KMS-11 (cell line): ENCODE measurements at regions not wholly inside any gene's neighbourhood (a gene's known extent, or its start where the extent isn't known, plus 50 kb on each side); places are given as distances from the start of the nearest gene placed in this dataset.
"Not testable (repeated sequence)": the region's sequence is repeated elsewhere in the genome, so short reads cannot be mapped to it uniquely, and the experiment has no call there.

Source experiments
- H2AFZ ChIP-seq: fragments of 200-600 bp; sonication (generic); 2 replicates; pipeline ENCODE4 v1.6.1; 2016; ENCODE audit warnings: antibody characterized with exemption, mixed run types, low read depth
- H3K27ac ChIP-seq: fragments of 200-600 bp; sonication (generic); 2 replicates; pipeline ENCODE4 v1.6.1; 2016; ENCODE audit warnings: mild to moderate bottlenecking, mixed run types
- H3K27me3 ChIP-seq: fragments of 200-600 bp; sonication (generic); 2 replicates; pipeline ENCODE4 v1.6.1; 2017; ENCODE audit warnings: mild to moderate bottlenecking, low read depth, mixed run types, moderate library complexity; ENCODE audit not compliant: insufficient read depth
- H3K36me3 ChIP-seq: fragments of 200-600 bp; sonication (generic); 2 replicates; pipeline ENCODE4 v1.6.1; 2017; ENCODE audit warnings: mild to moderate bottlenecking, mixed run types; ENCODE audit not compliant: insufficient read depth
- H3K4me1 ChIP-seq: fragments of 200-600 bp; sonication (generic); 2 replicates; pipeline ENCODE4 v1.6.1; 2016; ENCODE audit warnings: mild to moderate bottlenecking, low read depth, mixed run types; ENCODE audit not compliant: poor library complexity, severe bottlenecking
- H3K4me2 ChIP-seq: fragments of 200-600 bp; sonication (generic); 2 replicates; pipeline ENCODE4 v1.7.0; 2016; ENCODE audit warnings: mild to moderate bottlenecking, mixed run types
- H3K4me3 ChIP-seq: fragments of 200-600 bp; sonication (generic); IDR thresholded peaks from 2 replicates; pipeline ENCODE4 v1.6.1; 2017; ENCODE audit warnings: low read depth, low read length, mixed read lengths; ENCODE audit not compliant: insufficient read depth
- H3K79me2 ChIP-seq: fragments of 200-600 bp; sonication (generic); 2 replicates; pipeline ENCODE4 v1.6.1; 2016; ENCODE audit warnings: low read depth, mixed run types; ENCODE audit not compliant: insufficient read depth
- H3K9ac ChIP-seq: fragments of 200-600 bp; sonication (generic); 2 replicates; pipeline ENCODE4 v1.6.1; 2016; ENCODE audit warnings: mild to moderate bottlenecking, mixed run types
- H4K20me1 ChIP-seq: fragments of 200-600 bp; sonication (generic); 2 replicates; pipeline ENCODE4 v1.6.1; 2016; ENCODE audit warnings: mild to moderate bottlenecking, mixed run types; ENCODE audit not compliant: insufficient read depth
- CTCF ChIP-seq: fragments of 200-600 bp; sonication (generic); conservative IDR thresholded peaks from 2 replicates; pipeline ENCODE4 v1.6.1; 2017; ENCODE audit warnings: low read depth, mild to moderate bottlenecking, antibody characterized with exemption, low read length, moderate library complexity, mixed read lengths

GRCh38 chr2:88875736-88876135, 184.3 kb downstream of the RPIA start:
- no peak overlapping the region for H3K4me3 ChIP-seq
- H3K27ac ChIP-seq = no peak overlapping the region
- no peak overlapping the region for H3K9ac ChIP-seq
- H3K36me3 ChIP-seq = no peaks in the 10 kb centered on the region
- H3K79me2 ChIP-seq = no peaks in the 10 kb centered on the region
- no peaks in the 10 kb centered on the region for H3K4me1 ChIP-seq
- no peak overlapping the region for H2AFZ ChIP-seq
- H3K4me2 ChIP-seq = no peak overlapping the region
- H4K20me1 ChIP-seq = no peaks in the 10 kb centered on the region
- TF ChIP-seq CTCF = no peak
- H3K27me3 ChIP-seq = no peaks in the 10 kb centered on the region

- no peaks in the 10 kb centered on the region for H4K20me1 ChIP-seq
- no peaks in the 10 kb centered on the region for H3K4me1 ChIP-seq
- no peaks in the 10 kb centered on the region for H3K36me3 ChIP-seq
- H2AFZ ChIP-seq = no peak overlapping the region
- no peaks in the 10 kb centered on the region for H3K27me3 ChIP-seq
- no peak overlapping the region for H3K27ac ChIP-seq
- no peak overlapping the region for H3K4me3 ChIP-seq
- TF ChIP-seq CTCF = no peak
- no peak overlapping the region for H3K9ac ChIP-seq
- no peak overlapping the region for H3K4me2 ChIP-seq
- H3K79me2 ChIP-seq = no peaks in the 10 kb centered on the region
Measured at GRCh38 chr2:88880441-88880953, 189.0 kb downstream of the RPIA start.

- H3K4me3 ChIP-seq = no peak overlapping the region
- H3K9ac ChIP-seq = no peak overlapping the region
- no peaks in the 10 kb centered on the region for H3K27me3 ChIP-seq
- no peak overlapping the region for H3K4me2 ChIP-seq
- H3K4me1 ChIP-seq = no peaks in the 10 kb centered on the region
- H3K79me2 ChIP-seq = no peaks in the 10 kb centered on the region
- no peak overlapping the region for H2AFZ ChIP-seq
- H3K36me3 ChIP-seq = no peaks in the 10 kb centered on the region
- no peak overlapping the region for H3K27ac ChIP-seq
- TF ChIP-seq CTCF = no peak
- H4K20me1 ChIP-seq = no peaks in the 10 kb centered on the region
Measured at GRCh38 chr2:88885275-88885674, 193.8 kb downstream of the RPIA start.

- H3K79me2 ChIP-seq = no peaks in the 10 kb centered on the region
- H3K36me3 ChIP-seq = no peaks in the 10 kb centered on the region
- no peak overlapping the region for H2AFZ ChIP-seq
- no peak overlapping the region for H3K4me2 ChIP-seq
- no peaks in the 10 kb centered on the region for H3K4me1 ChIP-seq
- no peaks in the 10 kb centered on the region for H3K27me3 ChIP-seq
- H3K27ac ChIP-seq = no peak overlapping the region
- no peaks in the 10 kb centered on the region for H4K20me1 ChIP-seq
- no peak overlapping the region for H3K9ac ChIP-seq
- no peak for TF ChIP-seq CTCF
- H3K4me3 ChIP-seq = no peak overlapping the region
Measured at GRCh38 chr2:88885679-88886416, 194.4 kb downstream of the RPIA start.

GRCh38 chr2:88887466-88887865, 196.0 kb downstream of the RPIA start:
- not testable (repeated sequence) for H3K27me3 ChIP-seq, H4K20me1 ChIP-seq, H3K36me3 ChIP-seq, H3K4me2 ChIP-seq, H3K4me3 ChIP-seq, H3K79me2 ChIP-seq, H3K27ac ChIP-seq, H3K4me1 ChIP-seq, H2AFZ ChIP-seq, H3K9ac ChIP-seq
